ENCODE measurements at regions not wholly inside any gene's neighbourhood (a gene's known extent, or its start where the extent isn't known, plus 50 kb on each side); places are given as distances from the start of the nearest gene placed in this dataset.

- no peak for DNase-seq
Measured at GRCh38 chr1:201778279-201779065, 50.5 kb upstream of the IPO9 start.

Data from RPMI8226 (cell line).